ENCODE measurements at regions not wholly inside any gene's neighbourhood (a gene's known extent, or its start where the extent isn't known, plus 50 kb on each side); places are given as distances from the start of the nearest gene placed in this dataset.

DNA sequence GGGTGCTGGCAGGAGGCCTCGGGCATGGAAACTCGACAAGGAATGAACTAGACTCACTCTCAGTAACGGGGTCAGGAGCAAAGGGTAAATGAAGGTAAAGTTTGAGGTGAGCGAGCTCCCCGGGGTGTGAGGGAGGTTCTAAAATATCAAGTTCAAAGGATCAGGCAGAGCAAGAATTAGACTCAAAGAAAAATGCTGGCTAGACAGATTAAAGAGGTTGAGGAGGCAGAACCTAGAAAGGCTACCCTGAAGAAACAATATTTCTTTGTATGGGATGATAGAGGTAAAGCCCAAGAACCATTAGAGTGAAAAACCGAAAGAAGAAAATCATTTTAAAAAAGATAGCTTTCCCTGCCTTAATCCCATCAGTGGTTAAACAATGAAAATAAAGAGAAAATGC lies 386.7 kb upstream of the MEF2C start:
- TF ChIP-seq SUZ12 (IDR thresholded peaks at IDR 0.05; ENCODE audit: extremely low read depth, insufficient read depth, insufficient read length), result no peak
- TF ChIP-seq ZNF274 (IDR thresholded peaks at IDR 0.05; ENCODE audit: low read depth, low read length), result no peak
- TF ChIP-seq YY1 (IDR thresholded peaks at IDR 0.05; ENCODE audit: insufficient read depth, insufficient read length), result no peak

All from NT2/D1 (cell line).